Large intestine (tissue), 3 donors: ENCODE measurements at regions not wholly inside any gene's neighbourhood (a gene's known extent, or its start where the extent isn't known, plus 50 kb on each side); places are given as distances from the start of the nearest gene placed in this dataset.

Source experiments
- DNase-seq, 2 donors: peaks; one replicate each; pipeline versions ENCODE4 v3.0.0 to v3.0.0-alpha.2; 2013
- H3K27ac ChIP-seq: one replicate; pipeline ENCODE4 v1.5.1; 2013; ENCODE audit warnings: low read length
- H3K27me3 ChIP-seq: 2 replicates; pipeline ENCODE4 v1.6.1; 2013; ENCODE audit warnings: low read length; ENCODE audit not compliant: control insufficient read depth, insufficient read depth
- H3K36me3 ChIP-seq: 2 replicates; pipeline ENCODE4 v1.6.1; 2013; ENCODE audit warnings: low read length; ENCODE audit not compliant: control insufficient read depth, insufficient read depth
- H3K4me1 ChIP-seq: one replicate; pipeline ENCODE4 v1.6.1; 2013; ENCODE audit warnings: low read length; ENCODE audit not compliant: control insufficient read depth, insufficient read depth
- H3K4me3 ChIP-seq: one replicate; pipeline ENCODE4 v1.5.1; 2013; ENCODE audit warnings: low read length
- H3K9me3 ChIP-seq: one replicate; pipeline ENCODE4 v1.6.1; 2013; ENCODE audit warnings: mild to moderate bottlenecking, low read depth, low read length, moderate library complexity; ENCODE audit not compliant: control insufficient read depth
- WGBS: methylation state at CpG from one replicate; pipeline ENCODE4 v1.1.5; 2013; ENCODE audit warnings: low lambda C conversion rate; ENCODE audit not compliant: insufficient coverage; 5-methylcytosine and 5-hydroxymethylcytosine counted together

DNA sequence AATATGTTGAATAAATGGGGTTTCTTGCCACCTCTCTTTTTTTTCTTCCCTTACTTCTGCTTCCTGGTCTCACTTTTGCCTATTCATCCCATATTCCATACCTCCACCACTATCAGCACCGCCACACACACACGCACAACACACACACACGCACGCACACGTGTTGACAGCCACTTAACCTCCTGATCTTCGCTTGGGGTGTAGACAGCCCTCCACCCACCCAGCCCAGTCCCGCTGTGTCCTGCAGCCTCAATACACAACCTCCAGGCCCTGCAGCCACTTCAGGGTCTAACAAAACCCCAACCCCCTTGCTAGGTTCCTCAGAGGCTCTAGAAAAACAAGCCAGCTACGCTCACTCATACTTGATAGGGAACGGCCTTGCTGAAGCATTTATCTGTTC lies 72.3 kb downstream of the LINC00237 start:
- 70% methylated on average over 2 of the region's 9 CpGs for WGBS
- no peak for DNase-seq

GRCh38 chr20:21031666-21032065 lies 74.5 kb downstream of the LINC00237 start:
- DNase-seq, result no peak
- H3K4me3 ChIP-seq, result no peak overlapping the region
- no peaks in the 10 kb centered on the region for H3K4me1 ChIP-seq
- no peaks in the 10 kb centered on the region for H3K27me3 ChIP-seq
- H3K27ac ChIP-seq, result no peak overlapping the region
- WGBS, result no CpG with 5 or more reads among the region's 1 CpG
- no peaks in the 10 kb centered on the region for H3K9me3 ChIP-seq
- no peaks in the 10 kb centered on the region for H3K36me3 ChIP-seq

More for the DNA sequence above, 72.3 kb downstream of the LINC00237 start:
- Histone ChIP-seq H3K27ac (no peak overlapping the region), H3K9me3 (no peaks in the 10 kb centered on the region), H3K4me3 (no peak overlapping the region), H3K27me3 (no peaks in the 10 kb centered on the region), H3K36me3 (no peaks in the 10 kb centered on the region), H3K4me1 (no peaks in the 10 kb centered on the region)

DNA sequence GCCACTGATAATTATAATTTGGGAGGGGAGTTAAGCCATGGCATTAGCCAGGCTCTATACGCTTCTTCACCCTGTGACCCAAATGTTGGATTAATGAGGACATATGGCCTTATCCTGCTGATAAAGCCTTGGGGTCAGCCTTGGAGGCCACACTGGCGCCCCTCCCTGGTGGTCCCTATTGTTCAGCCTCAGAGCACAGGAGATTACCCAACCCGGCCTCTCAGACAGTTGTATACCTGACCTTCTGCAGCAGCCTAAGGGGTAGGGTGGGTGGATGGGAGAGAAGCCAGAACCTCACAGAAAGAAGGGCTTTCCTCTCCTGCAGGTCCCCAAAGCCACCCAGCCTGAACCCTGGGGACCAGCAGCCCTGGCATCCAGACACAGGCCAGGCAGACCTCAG lies 76.8 kb downstream of the LINC00237 start:
- Histone ChIP-seq H3K36me3 (no peaks in the 10 kb centered on the region), H3K9me3 (no peaks in the 10 kb centered on the region), H3K27ac (no peak overlapping the region), H3K27me3 (no peaks in the 10 kb centered on the region), H3K4me1 (no peaks in the 10 kb centered on the region), H3K4me3 (no peak overlapping the region)
- no CpG with 5 or more reads among the region's 3 CpGs for WGBS
- no peak for DNase-seq

- Histone ChIP-seq H3K27ac (no peak overlapping the region), H3K4me1 (no peaks in the 10 kb centered on the region)
- WGBS, result no CpG with 5 or more reads among the region's 4 CpGs
These were observed 77.2 kb downstream of the LINC00237 start for GRCh38 chr20:21028921-21029320.

GRCh38 chr20:21028436-21028835 lies 77.7 kb downstream of the LINC00237 start:
- DNase-seq, result no peak
- WGBS, result no CpG with 5 or more reads among the region's 3 CpGs
- H3K27ac ChIP-seq, result no peak overlapping the region

More at GRCh38 chr20:21028921-21029320, 77.2 kb downstream of the LINC00237 start:
- no peaks in the 10 kb centered on the region for H3K36me3 ChIP-seq
- DNase-seq, result no peak
- H3K4me3 ChIP-seq, result no peak overlapping the region
- no peaks in the 10 kb centered on the region for H3K27me3 ChIP-seq
- no peaks in the 10 kb centered on the region for H3K9me3 ChIP-seq

GRCh38 chr20:21027569-21027968 lies 78.6 kb downstream of the LINC00237 start:
- Histone ChIP-seq H3K36me3 (no peaks in the 10 kb centered on the region), H3K27ac (no peak overlapping the region), H3K9me3 (no peaks in the 10 kb centered on the region), H3K4me1 (no peaks in the 10 kb centered on the region), H3K27me3 (no peaks in the 10 kb centered on the region), H3K4me3 (no peak overlapping the region)
- no peak for DNase-seq
- no CpG with 5 or more reads among the region's 7 CpGs for WGBS

More at GRCh38 chr20:21028436-21028835, 77.7 kb downstream of the LINC00237 start:
- Histone ChIP-seq H3K27me3 (no peaks in the 10 kb centered on the region), H3K4me1 (no peaks in the 10 kb centered on the region), H3K4me3 (no peak overlapping the region), H3K36me3 (no peaks in the 10 kb centered on the region), H3K9me3 (no peaks in the 10 kb centered on the region)

DNA sequence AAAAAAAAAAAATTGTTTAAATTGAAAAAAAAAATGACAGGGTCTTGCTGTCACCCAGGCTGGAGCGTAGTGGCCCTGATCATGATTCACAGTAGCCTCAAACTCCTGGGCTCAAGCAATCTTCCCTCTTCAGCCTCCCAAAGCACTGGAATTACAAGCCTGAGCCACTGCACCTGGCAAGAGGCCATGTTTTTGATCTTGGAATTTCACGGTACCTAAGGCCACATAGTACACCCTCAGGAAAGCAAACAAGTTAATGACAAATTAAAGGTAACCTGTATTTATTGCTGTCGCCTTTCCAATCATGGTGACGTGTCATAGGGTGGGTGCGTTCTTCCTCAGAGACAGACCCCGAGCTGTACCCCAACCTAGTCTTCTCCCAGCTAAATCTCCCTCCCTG lies 79.2 kb downstream of the LINC00237 start:
- DNase-seq, result no peak
- H3K27ac ChIP-seq, result no peak overlapping the region
- no peak overlapping the region for H3K4me3 ChIP-seq
- WGBS, result no CpG with 5 or more reads among the region's 6 CpGs
- H3K9me3 ChIP-seq, result no peaks in the 10 kb centered on the region
- H3K36me3 ChIP-seq, result no peaks in the 10 kb centered on the region
- H3K27me3 ChIP-seq, result no peaks in the 10 kb centered on the region
- H3K4me1 ChIP-seq, result no peaks in the 10 kb centered on the region

GRCh38 chr20:21024420-21024819 lies 81.7 kb downstream of the LINC00237 start:
- Histone ChIP-seq H3K36me3 (no peaks in the 10 kb centered on the region), H3K4me1 (no peaks in the 10 kb centered on the region), H3K27ac (no peak overlapping the region)

DNA sequence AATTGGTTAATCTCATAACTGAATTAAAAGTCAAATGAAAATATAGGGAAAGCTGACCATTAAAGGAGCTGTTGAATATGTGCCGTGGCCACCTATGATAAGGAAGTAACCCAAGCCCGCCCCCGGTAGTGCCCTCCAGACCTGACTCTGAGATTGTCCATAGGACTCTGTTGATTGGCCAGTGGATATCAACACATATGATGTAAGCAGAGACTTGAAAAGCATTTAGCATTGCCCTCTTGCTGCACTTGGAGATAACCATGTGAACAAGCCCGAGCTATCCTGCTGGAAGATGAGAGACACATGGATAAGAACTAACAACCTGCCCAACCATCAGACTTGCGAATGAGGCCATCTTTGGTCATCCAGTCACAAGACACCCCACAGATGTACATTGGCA lies 83.2 kb downstream of the LINC00237 start:
- H3K27me3 ChIP-seq, result peaks cover 24% of the 10 kb centered on the region
- H3K36me3 ChIP-seq, result no peaks in the 10 kb centered on the region
- peaks cover 5% of the 10 kb centered on the region for H3K9me3 ChIP-seq
- H3K4me1 ChIP-seq, result no peaks in the 10 kb centered on the region
- no peak overlapping the region for H3K27ac ChIP-seq
- H3K4me3 ChIP-seq, result no peak overlapping the region
- DNase-seq, result no peak
- 100% methylated on average over 1 of the region's 5 CpGs for WGBS

More at GRCh38 chr20:21024420-21024819, 81.7 kb downstream of the LINC00237 start:
- H3K27me3 ChIP-seq, result peaks cover 18% of the 10 kb centered on the region
- peaks cover 5% of the 10 kb centered on the region for H3K9me3 ChIP-seq
- WGBS, result 80% methylated on average over 1 of the region's 3 CpGs
- DNase-seq, result no peak
- no peak overlapping the region for H3K4me3 ChIP-seq

GRCh38 chr20:21021472-21021790 lies 84.7 kb downstream of the LINC00237 start:
- Histone ChIP-seq H3K4me3 (no peak overlapping the region), H3K9me3 (peaks cover 5% of the 10 kb centered on the region), H3K4me1 (no peaks in the 10 kb centered on the region), H3K27ac (no peak overlapping the region), H3K36me3 (no peaks in the 10 kb centered on the region), H3K27me3 (peaks cover 24% of the 10 kb centered on the region)
- WGBS, result 33% methylated on average over 1 of the region's 1 CpG
- no peak for DNase-seq

GRCh38 chr20:21020659-21021471 lies 85.3 kb downstream of the LINC00237 start:
- H3K27ac ChIP-seq, result no peak overlapping the region
- DNase-seq, result no peak
- no peaks in the 10 kb centered on the region for H3K4me1 ChIP-seq
- peaks cover 5% of the 10 kb centered on the region for H3K9me3 ChIP-seq
- no peak overlapping the region for H3K4me3 ChIP-seq
- H3K27me3 ChIP-seq, result peaks cover 24% of the 10 kb centered on the region
- WGBS, result 60% methylated on average over 3 of the region's 11 CpGs
- H3K36me3 ChIP-seq, result no peaks in the 10 kb centered on the region
